ENCODE measurements at regions not wholly inside any gene's neighbourhood (a gene's known extent, or its start where the extent isn't known, plus 50 kb on each side); places are given as distances from the start of the nearest gene placed in this dataset.

DNA sequence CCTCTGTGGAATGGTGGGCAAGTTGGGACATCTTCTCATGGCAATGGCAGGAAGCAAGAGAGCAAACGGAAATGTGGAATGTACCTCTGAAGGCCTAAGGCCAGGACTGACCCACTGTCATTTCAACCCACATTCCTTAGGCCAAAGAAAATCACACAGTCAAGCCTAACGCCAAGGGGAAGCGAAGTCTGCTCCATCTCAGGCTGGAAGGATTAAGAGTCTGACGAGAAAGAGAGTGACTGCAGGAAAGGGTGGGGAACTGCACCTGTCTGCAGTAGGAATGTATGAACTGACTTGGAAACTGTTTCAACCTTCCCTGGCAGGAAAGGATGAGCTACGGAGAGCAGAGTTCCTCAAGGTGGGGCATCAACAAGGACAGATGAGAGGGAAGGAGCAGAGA, 90.2 kb upstream of the TAS2R1 start:
- Histone ChIP-seq H3K27me3 (no peaks in the 10 kb centered on the region), H3K4me3 (no peak overlapping the region), H3K9ac (no peak overlapping the region), H3K27ac (no peak overlapping the region), H3K4me2 (no peak overlapping the region), H3K9me3 (peaks cover 8% of the 10 kb centered on the region), H3K4me1 (no peaks in the 10 kb centered on the region), H3K36me3 (no peaks in the 10 kb centered on the region), H4K20me1 (no peaks in the 10 kb centered on the region)
- no peak for TF ChIP-seq Cebpa-rat (IDR thresholded peaks at IDR 0.05)

DNA sequence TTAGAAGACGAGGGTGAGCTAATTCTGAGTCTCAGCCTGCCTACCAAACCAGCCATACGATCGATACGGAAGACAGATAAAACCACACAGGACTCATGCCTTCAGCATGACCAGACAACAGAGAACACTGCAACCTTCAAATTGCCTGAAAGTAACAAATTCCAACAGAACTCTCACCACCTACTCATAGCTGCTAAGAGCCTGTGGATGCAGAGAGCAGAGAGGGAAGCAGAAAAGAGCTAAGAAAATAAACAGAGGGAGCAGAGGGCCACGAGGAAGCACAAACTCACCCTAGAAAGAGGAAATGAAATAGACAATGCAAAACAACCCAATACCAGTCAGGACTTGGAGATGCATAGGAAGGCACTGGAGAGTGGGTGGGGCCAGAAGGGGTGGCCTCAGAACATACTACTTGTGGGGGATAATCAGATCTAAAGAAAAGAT, 86.7 kb upstream of the TAS2R1 start:
- Histone ChIP-seq H3K36me3 (no peaks in the 10 kb centered on the region), H3K9me3 (no peaks in the 10 kb centered on the region), H4K20me1 (no peaks in the 10 kb centered on the region), H3K4me1 (no peaks in the 10 kb centered on the region; the same call in 1 of the 2 replicates), H3K4me3 (no peak overlapping the region), H3K27me3 (no peaks in the 10 kb centered on the region), H3K4me2 (no peak overlapping the region), H3K9ac (no peak overlapping the region), H3K27ac (no peak overlapping the region)
- no peak for TF ChIP-seq Cebpa-rat (IDR thresholded peaks at IDR 0.05)

DNA sequence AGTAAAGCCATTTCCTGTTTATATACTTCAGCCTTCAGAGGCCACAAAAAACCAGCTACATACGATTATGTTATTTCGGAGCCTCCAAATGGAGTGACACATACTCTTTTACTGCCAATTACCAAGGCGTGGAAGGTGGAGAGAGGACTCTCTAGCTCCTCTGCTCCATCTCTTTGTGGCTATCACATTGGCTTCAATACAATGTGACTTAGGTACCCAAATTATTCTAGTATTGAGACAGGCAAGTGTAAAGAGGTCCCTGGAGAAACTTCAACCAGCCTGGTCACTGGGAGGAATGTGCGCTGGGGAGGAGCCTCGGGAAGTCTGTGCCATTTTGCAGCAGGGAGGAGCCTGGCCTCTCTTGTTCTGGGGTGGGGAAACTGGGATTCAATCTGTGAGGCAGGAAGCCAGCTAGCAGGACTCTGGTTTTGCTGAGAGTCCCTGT, 85.8 kb upstream of the TAS2R1 start:
- no peaks in the 10 kb centered on the region for H3K36me3 ChIP-seq
- H3K27ac ChIP-seq = no peak overlapping the region
- no peaks in the 10 kb centered on the region for H3K9me3 ChIP-seq
- TF ChIP-seq Cebpa-rat (IDR thresholded peaks at IDR 0.05) = no peak
- H3K27me3 ChIP-seq = no peaks in the 10 kb centered on the region
- H3K4me2 ChIP-seq = no peak overlapping the region
- H4K20me1 ChIP-seq = no peaks in the 10 kb centered on the region
- H3K4me1 ChIP-seq = peaks cover 5% of the 10 kb centered on the region; the same call in 1 of the 2 replicates
- H3K9ac ChIP-seq = no peak overlapping the region
- H3K4me3 ChIP-seq = no peak overlapping the region

DNA sequence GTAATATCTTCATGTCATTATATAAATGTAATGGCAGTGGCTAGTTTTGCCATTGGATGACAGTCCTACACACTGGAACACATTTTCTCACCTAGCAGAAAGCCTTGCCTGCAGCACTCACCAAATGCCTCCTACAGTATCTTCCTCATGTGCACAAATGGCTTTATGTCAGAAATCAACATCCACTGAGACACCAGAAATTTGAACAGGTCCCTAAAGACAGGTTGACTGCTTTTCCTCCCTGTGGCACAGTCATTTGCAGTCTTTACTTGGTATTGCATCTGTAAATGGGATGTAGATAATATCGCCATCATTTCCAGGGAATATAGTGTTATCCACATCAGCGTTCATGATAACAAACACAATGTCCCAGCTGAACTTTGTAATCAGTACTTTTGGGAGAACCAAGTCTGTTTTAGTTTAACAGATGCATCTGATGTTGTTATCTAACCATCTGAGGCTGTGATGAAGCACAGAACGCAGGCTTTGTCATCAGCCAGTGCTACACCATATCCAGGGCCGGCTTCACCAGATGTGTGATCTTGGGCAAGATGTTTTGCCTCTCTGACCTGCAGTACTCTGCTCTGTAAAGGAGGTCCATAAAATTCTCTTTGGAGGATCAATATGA, 83.9 kb upstream of the TAS2R1 start:
- Histone ChIP-seq H4K20me1 (no peaks in the 10 kb centered on the region), H3K27me3 (no peaks in the 10 kb centered on the region), H3K4me2 (no peak overlapping the region), H3K9ac (no peak overlapping the region), H3K4me3 (no peak overlapping the region), H3K9me3 (no peaks in the 10 kb centered on the region), H3K4me1 (peaks cover 5% of the 10 kb centered on the region; the same call in 1 of the 2 replicates), H3K27ac (no peak overlapping the region), H3K36me3 (no peaks in the 10 kb centered on the region)
- no peak for TF ChIP-seq Cebpa-rat (IDR thresholded peaks at IDR 0.05)

DNA sequence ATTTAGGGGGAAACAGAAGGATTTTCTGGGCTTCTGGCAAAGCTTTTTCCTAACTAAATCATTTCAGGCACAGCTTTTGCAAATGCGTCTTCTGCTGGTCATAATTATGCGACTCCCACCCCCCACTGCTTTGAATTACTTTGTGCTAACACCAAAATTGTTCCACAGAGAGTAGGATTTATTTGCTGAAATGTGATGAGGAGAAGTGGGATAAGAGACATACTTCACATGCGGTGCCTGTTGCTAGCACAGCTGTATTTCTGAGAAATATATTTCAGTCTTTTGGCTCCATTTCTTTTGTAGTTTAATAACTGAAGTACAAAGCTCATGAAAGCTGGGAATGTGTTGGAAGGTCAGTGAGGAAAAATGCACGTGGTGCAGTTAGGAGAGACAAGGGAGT, 83.2 kb upstream of the TAS2R1 start:
- no peak overlapping the region for H3K9ac ChIP-seq
- H3K4me2 ChIP-seq = no peak overlapping the region
- TF ChIP-seq Cebpa-rat (IDR thresholded peaks at IDR 0.05) = no peak

DNA sequence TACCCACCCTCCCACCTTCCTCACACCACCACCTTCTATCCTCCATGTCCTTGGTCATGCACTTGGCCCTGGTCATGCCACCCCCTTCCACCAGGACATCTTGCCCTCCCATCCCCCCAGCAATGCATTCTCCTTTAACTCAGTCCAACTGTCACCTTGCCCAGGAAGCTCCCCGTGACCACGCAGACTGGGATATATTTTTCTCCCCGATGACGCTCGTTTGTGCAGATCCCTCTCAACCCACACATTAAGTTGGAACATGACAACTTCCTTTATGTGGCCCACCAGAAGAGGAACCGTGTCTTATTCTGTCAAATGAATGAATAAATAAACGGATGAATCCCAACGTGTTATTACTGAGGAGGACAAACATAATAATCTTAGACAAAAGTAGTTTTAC, 82.8 kb upstream of the TAS2R1 start:
- Histone ChIP-seq H3K4me2 (peak overlapping the region; percentile 29; the same call in 1 of the 2 replicates), H3K4me1 (peaks cover 5% of the 10 kb centered on the region; the same call in 1 of the 2 replicates), H4K20me1 (no peaks in the 10 kb centered on the region), H3K4me3 (no peak overlapping the region), H3K27me3 (no peaks in the 10 kb centered on the region), H3K27ac (no peak overlapping the region), H3K9me3 (no peaks in the 10 kb centered on the region), H3K9ac (no peak overlapping the region), H3K36me3 (no peaks in the 10 kb centered on the region)
- no peak for TF ChIP-seq Cebpa-rat (IDR thresholded peaks at IDR 0.05)

More for the DNA sequence above, 83.2 kb upstream of the TAS2R1 start:
- H3K4me1 ChIP-seq = peaks cover 5% of the 10 kb centered on the region; the same call in 1 of the 2 replicates
- H3K27ac ChIP-seq = no peak overlapping the region
- H3K27me3 ChIP-seq = no peaks in the 10 kb centered on the region
- no peaks in the 10 kb centered on the region for H3K9me3 ChIP-seq
- H3K36me3 ChIP-seq = no peaks in the 10 kb centered on the region
- H4K20me1 ChIP-seq = no peaks in the 10 kb centered on the region
- H3K4me3 ChIP-seq = no peak overlapping the region

DNA sequence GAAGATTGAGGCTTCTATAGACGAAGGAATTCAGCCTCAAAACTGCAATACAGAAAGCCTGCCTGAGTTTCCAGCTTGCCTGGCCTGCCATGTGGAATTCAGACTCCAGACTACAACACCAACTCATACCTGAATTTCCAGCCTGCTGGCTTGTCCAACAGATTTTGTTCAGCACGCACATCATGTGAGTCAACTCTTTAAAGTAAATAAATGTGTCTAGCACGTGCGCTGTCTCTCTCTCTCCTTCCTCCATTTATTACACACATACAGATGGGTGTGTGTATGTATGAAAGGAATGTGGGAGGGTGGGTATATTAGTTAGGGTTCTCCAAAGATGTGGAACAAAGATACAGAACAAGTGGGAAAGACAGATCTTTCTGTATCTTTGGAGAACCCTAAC, 82.4 kb upstream of the TAS2R1 start:
- no peaks in the 10 kb centered on the region for H3K27me3 ChIP-seq
- H3K4me1 ChIP-seq = peaks cover 5% of the 10 kb centered on the region; the same call in 1 of the 2 replicates
- no peaks in the 10 kb centered on the region for H3K9me3 ChIP-seq
- H3K4me3 ChIP-seq = no peak overlapping the region
- peak overlapping the region; percentile 29 for H3K4me2 ChIP-seq
- no peaks in the 10 kb centered on the region for H4K20me1 ChIP-seq
- no peak overlapping the region for H3K9ac ChIP-seq
- no peak overlapping the region for H3K27ac ChIP-seq
- no peaks in the 10 kb centered on the region for H3K36me3 ChIP-seq
- TF ChIP-seq Cebpa-rat (IDR thresholded peaks at IDR 0.05) = no peak

DNA sequence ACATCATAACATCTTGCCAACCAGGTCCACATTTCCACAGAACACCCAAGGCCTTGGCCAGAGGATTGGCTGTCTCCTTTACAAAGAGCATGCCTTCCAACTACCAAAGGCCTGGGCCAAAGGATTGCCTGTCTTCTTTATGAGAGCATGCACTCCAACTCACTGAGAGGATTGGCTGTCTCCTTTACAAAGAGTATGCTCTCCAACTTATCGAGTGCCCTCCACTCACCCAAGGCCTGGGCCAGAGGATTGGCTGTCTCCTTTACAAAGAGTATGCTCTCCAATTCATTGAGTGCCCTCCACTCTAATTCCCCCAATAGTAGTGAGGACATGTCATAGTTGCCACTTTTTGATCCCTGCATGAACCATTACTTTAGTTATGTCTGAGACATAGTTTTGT, 79.9 kb upstream of the TAS2R1 start:
- no peak overlapping the region for H3K4me2 ChIP-seq
- H3K27ac ChIP-seq = no peak overlapping the region
- no peaks in the 10 kb centered on the region for H4K20me1 ChIP-seq
- no peaks in the 10 kb centered on the region for H3K27me3 ChIP-seq
- no peaks in the 10 kb centered on the region for H3K9me3 ChIP-seq
- no peak overlapping the region for H3K9ac ChIP-seq
- no peak overlapping the region for H3K4me3 ChIP-seq
- no peak for TF ChIP-seq Cebpa-rat (IDR thresholded peaks at IDR 0.05)
- H3K4me1 ChIP-seq = peaks cover 5% of the 10 kb centered on the region; the same call in 1 of the 2 replicates
- H3K36me3 ChIP-seq = no peaks in the 10 kb centered on the region

DNA sequence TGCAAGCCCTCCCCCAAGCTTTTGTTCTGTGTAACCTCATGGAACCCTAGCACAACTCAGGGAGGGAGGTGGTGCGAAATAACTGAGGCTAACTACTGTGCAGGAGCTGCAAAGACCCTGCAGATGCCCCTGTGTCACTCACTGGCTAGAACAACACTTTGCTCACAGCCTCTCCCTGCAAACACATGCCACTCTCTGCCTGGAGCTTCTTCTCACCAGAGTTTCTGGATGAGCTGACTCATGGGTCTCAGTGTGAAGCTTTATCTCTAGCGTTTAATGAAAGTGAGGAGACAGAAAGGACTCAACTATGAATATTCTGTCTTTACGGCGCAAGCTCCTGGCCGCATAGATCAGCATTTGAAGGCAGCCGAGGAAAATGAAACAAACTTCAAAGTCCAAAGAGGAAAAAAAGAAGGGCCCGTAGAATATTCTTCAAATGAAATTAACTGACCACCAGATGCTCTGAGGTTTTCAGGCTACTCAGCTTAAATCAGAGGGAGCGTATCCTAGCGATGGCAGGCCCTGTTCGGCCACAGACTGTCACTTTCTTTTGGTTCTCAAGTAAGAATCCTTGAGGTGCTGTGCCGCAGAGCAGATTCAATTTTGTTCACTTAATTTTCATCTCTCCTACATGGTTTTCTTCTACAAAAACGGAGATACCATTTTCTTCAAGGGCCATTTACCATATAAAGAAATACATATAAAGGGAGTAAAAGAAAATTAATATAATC, 77.7 kb upstream of the TAS2R1 start:
- Histone ChIP-seq H3K27ac (no peak overlapping the region), H3K9ac (no peak overlapping the region), H3K36me3 (no peaks in the 10 kb centered on the region), H3K27me3 (no peaks in the 10 kb centered on the region), H3K4me3 (no peak overlapping the region), H4K20me1 (no peaks in the 10 kb centered on the region), H3K4me2 (no peak overlapping the region), H3K4me1 (peaks cover 5% of the 10 kb centered on the region; the same call in 1 of the 2 replicates), H3K9me3 (no peaks in the 10 kb centered on the region)
- TF ChIP-seq Cebpa-rat (IDR thresholded peaks at IDR 0.05) = no peak

DNA sequence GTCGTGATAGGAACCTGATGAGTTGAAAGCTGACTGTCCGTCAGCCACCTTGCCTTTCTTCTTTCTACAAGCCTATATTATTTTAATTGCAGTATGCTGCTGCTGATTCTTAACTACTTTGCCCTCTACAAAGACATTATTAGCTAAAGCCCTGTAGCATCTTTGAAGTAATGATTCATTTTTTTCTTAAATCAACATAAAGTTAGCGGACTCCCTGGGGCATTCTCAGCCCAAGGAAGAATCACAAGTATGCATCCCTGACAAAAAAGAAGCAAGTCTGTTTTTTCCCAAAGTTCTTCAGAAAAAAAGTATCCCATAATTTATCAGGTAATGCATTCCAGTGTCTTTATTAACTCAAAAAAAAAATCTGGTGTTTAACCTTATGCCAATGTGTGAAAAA, 69.5 kb upstream of the TAS2R1 start:
- TF ChIP-seq Cebpa-rat (IDR thresholded peaks at IDR 0.05) = no peak

More for the DNA sequence above, 69.5 kb upstream of the TAS2R1 start:
- Histone ChIP-seq H3K9me3 (no peaks in the 10 kb centered on the region), H3K4me3 (no peak overlapping the region), H3K36me3 (no peaks in the 10 kb centered on the region), H4K20me1 (no peaks in the 10 kb centered on the region), H3K4me2 (no peak overlapping the region), H3K27me3 (no peaks in the 10 kb centered on the region), H3K4me1 (peaks cover 11% of the 10 kb centered on the region), H3K27ac (no peak overlapping the region), H3K9ac (no peak overlapping the region)
